HPDE6-E6E7 (cell line): ENCODE measurements at regions not wholly inside any gene's neighbourhood (a gene's known extent, or its start where the extent isn't known, plus 50 kb on each side); places are given as distances from the start of the nearest gene placed in this dataset.

ENCODE experiments used
- DNase-seq: peaks from one replicate; pipeline ENCODE4 v3.0.0; 2011; ENCODE audit warnings: missing footprints; ENCODE audit errors: extremely low spot score

DNA sequence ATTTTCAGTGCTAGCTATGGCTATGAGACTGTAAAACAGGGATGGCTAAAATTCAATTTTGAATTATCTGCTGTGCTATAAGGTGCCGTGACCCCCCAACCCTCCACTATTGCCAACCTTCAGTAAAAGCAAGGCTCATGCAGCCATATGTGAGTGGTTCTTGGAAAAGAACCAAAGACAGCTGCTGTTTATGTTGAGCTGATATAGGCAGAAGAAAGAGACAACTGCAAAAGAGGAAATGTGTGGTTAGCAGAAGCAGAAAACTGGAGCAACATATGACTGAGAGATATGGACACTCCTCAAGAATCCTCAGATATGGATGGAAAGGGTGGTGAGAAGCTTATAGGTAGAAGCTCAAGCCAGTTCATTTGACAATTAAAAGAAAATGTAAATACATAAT lies 200.3 kb downstream of the TLE1 start:
- DNase-seq = no peak

- no peak for DNase-seq
Observed at GRCh38 chr9:81480828-81481604, 208.3 kb downstream of the TLE1 start.

- DNase-seq = no peak
Observed at GRCh38 chr9:81479573-81479972, 209.8 kb downstream of the TLE1 start.

- DNase-seq = no peak
Observed at GRCh38 chr9:81477669-81478068, 211.7 kb downstream of the TLE1 start.

GRCh38 chr9:81476813-81477490 lies 212.4 kb downstream of the TLE1 start:
- DNase-seq = no peak

GRCh38 chr9:81474792-81475191 lies 214.6 kb downstream of the TLE1 start:
- no peak for DNase-seq

- DNase-seq = no peak
Observed at GRCh38 chr9:81474125-81474524, 215.2 kb downstream of the TLE1 start.

DNA sequence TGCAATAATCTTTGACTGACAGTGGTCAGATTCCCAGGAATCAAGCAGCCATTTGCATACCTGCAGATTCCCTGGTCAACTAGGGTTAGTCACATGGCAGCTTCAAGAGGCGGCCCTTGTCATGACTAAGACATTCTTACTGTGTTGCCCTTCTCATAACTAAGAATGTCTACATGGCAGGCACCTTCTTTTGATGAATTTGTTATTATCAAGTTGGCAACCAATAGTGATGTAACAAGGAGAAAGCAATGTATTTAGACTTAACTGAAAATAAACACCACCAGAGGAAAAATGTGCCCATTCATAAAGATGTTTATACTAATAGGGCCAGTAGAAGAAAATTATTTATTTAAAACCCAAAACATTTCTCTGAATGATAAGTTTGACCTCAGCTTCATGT lies 215.6 kb downstream of the TLE1 start:
- no peak for DNase-seq

DNA sequence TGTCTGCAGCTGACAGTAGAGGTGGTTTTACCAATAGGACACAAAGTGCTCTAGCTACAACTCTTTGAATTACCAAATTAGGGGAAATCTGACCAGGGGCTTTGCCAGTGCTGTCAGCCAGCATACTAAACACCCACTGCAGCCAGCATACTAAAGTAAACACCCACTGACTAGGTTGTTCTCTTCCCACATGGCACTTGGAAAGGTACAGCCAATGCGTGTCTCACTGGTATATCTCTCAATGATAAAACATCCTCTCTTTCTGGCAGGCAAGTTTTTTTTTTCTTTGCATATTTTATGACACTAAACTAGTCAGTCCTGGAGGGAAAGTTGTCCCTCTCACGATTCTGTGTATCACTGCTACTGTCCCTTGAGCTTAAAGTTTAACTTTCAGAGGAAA lies 216.1 kb downstream of the TLE1 start:
- no peak for DNase-seq

- no peak for DNase-seq
Observed at GRCh38 chr9:81472701-81473100, 216.6 kb downstream of the TLE1 start.

DNA sequence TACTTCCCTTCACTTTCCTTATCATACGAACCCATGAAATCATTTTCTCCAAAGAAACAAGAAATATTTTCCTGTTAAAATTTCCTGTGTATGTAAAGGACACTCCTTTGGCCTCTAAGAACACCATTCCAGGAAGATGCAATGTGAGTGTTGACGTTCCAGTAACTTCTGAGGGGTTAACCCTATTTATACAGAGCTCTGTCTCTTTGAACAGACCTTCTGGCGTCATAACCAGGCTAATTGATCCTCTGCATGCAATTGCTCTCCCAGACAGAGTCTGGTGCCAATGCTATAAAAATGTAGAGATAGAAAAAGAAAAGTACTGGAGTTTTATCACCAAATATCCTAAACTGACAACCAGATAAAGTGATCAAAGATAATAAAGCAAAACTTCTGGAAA lies 218.5 kb downstream of the TLE1 start:
- DNase-seq = no peak

DNA sequence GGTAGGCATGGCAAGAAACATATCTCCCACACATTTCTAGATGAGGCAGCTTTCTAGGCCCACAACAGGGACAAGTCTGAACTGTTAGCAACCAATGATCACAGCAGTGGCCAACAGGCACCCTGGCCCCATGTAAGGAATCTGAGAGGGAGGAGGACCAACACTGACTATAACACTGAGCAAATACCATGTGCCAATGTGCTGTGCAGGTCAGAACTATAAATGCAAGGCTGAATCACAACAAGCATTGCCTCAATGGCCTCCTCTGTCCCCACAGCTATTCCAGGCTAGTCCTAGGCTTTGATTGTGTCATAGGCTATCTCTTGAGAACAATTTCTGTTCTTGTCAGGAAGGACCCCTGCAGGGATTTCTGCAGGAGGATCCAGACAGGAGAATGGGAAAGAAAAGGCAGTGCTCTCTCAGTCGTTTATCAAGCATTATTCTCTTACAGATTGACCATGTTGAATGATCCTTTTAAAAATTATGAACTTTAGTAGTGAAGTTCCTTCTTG lies 221.2 kb downstream of the TLE1 start:
- no peak for DNase-seq

- no peak for DNase-seq
Observed at GRCh38 chr9:81466981-81467380, 222.4 kb downstream of the TLE1 start.

DNA sequence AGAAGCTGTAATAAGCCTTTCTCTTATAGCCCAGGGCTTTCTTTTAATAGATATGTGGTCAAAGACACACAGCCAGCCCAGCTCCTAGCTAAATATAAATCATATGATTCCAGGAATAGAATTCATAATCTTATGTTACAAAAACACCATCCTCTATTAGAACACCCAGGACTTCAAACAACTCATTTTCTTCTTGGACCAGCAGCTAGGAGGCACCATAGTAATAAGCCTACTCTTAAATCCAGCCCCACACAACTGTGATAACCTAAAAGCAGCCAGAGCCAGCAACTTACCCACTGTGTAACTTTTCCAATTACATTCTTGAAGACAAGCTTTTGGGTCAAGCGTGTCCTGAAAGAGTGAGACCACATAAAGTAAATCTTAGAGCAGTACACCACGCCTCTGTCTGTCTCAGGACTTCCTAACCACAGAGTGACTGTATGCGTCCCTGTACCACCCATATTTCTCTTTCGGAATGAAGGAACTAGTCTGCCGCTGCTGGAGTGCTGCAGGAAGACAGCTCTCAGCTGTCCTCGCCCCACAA lies 223.8 kb downstream of the TLE1 start:
- DNase-seq = no peak

- DNase-seq = no peak
Observed at GRCh38 chr9:81462801-81463200, 226.5 kb downstream of the TLE1 start.

DNA sequence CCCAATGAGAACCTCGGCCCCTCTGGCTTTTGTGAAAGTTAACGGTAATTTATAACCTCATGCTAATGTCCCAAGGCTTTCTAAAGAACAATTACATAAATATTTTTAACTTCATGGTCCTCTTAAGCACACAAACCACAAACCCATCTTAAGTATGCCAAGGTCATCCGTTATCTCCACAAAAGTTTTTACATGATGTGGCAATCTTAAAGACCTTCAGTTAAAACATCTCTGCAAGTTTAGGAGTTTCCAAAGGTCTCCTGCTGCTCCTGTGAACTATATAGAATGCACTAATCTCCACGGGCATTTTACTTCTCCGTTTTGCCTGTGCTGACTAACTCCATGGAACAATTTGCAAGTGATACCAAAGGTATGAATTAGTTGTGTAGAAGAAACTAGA lies 228.2 kb downstream of the TLE1 start:
- DNase-seq = no peak

- no peak for DNase-seq
Observed at GRCh38 chr9:81460693-81461092, 228.7 kb downstream of the TLE1 start.

DNA sequence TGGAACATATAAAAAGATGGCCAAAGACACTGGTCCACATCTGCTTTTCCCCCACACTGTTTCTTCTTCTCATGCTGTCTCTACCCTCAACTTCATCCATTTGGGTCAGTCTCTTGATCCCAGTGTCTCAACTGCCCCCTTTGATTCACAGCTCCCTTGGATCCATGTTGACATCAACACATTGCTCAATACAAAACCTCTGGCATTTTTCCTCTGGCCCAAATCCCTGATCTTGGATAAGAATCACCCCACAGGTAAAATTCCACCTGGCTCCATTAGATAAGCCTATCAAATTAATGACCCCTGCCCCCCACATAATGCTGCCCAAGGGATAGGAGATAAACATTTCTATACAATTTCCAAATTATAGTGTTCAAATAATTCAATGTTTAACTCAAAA lies 229.8 kb downstream of the TLE1 start:
- DNase-seq = no peak

DNA sequence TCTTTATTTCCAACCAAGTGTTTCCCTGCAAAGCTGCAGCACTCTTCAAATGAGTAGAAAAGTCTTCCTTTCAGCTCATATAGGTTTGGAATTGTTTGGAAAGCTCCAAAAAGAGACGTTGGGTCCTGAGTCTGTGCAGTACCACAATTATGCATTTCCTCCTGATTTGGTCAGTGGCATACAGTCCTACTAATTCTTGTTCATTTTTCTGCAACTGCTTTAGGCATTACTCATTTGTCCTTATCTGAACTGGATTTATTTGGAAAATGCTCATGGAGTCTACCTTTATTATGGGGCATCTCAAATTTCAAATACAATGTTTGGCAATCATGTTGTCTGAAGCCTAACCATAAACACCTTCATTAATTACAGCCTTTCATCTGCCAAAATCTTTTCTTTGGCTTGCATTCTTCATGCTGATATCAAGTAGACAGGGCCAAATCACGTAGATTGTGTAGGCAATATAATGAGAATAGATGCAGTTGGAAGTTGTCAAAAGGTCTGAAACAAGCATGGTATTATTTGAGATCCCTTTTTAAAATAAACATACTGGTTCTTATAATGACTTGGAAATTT lies 232.8 kb downstream of the TLE1 start:
- no peak for DNase-seq

GRCh38 chr9:81455462-81456219 lies 233.7 kb downstream of the TLE1 start:
- no peak for DNase-seq

GRCh38 chr9:81445331-81445921 lies 243.9 kb downstream of the TLE1 start:
- no peak for DNase-seq

- no peak for DNase-seq
Observed at GRCh38 chr9:81431641-81432040, 257.7 kb downstream of the TLE1 start.
